ENCODE measurements at regions not wholly inside any gene's neighbourhood (a gene's known extent, or its start where the extent isn't known, plus 50 kb on each side); places are given as distances from the start of the nearest gene placed in this dataset.
"Not testable (repeated sequence)": the region's sequence is repeated elsewhere in the genome, so short reads cannot be mapped to it uniquely, and the experiment has no call there.

GRCh38 chr6:144897441-144897921, 612.3 kb downstream of the UTRN start:
- peak; percentile 47 for DNase-seq

DNA sequence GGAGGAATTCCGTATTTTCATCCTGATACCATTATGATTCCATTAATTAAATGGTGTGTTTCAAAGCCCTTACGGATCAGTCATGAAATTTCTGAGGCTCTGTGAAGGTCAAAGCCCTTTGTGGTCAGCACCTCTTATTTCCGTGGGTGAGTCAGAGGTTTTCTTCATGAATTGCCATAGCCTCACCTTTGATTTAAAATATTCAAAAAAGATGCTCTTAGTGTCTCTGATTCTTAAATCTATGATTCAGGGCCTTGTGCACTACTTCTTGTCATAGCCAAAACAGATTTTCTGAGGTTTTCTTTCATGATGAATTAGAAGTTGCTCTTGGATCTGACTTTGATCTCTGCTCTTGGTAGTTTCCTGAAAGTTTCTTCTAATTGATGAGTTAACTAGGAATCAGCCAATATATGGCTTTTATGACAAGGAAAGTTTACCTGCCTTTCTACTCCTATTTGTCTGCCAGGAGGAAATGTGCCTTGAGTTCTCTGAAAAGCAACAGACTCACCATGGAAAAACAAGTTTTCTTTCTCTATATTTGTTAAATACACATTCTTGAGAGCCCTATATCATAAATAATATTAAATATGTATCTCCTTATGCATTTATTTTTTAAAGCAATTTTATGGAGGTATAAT, 613.0 kb downstream of the UTRN start:
- no peak for DNase-seq

- DNase-seq: no peak
Observed at GRCh38 chr6:144898741-144899140, 613.6 kb downstream of the UTRN start.

DNA sequence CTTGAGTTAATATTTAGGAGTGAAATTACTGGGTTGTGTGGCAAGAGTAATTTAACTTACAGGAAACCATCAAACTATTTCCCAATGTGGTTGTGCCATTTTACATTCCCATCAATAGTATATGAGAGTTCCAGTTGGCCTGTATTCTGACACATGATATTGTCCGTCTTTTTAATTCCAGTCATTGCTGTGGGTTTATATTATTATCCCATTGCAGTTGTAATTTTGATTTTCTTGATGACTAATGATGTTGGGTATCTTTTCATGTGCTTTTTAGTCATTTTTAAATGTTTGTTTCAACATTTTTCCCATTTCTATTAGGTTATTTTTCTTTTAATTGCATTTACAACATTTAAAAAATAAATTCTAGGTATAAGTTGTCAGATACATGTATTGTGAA, 614.0 kb downstream of the UTRN start:
- DNase-seq: no peak

- DNase-seq: no peak
Observed at GRCh38 chr6:144901412-144901811, 616.3 kb downstream of the UTRN start.

GRCh38 chr6:144908004-144908403, 622.9 kb downstream of the UTRN start:
- DNase-seq: no peak

GRCh38 chr6:144909753-144910285, 624.7 kb downstream of the UTRN start:
- DNase-seq: no peak

DNA sequence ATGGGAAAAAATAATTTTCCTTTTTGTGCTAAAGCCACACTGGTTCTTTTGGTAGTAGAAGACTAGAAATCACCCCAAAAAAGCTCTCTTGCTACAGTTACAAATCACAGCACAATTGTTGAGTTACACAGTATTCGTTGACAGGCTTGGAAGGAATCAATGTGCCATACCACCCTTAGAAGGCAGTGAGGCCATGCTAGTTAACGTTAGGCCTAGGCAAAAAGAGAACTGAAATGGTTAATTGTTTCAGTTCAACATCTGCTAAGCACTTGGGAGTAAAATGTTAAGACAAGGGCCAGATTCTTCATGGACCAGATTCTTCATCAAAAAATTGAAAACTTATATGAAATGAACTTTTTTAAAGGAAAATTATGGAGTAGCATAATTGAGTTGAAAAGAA, 626.2 kb downstream of the UTRN start:
- no peak for DNase-seq

DNA sequence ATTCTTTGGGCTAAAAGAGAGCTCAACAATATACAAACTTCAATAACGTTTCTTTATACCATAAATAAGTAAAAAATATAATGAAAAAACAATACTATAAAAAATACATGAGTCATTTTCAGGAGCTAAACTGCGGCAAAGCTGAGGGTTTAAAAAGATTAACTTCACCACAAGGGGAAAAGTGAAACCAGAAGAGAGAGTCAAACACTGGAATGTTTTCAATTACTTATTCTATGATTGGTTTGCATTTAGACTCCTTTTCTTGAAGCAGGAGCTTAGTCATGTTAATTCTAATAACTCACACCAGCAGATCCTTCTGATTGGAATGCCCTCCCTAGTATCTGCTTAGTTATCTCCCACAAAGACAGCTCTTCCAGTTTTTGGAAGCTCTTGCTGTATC, 627.3 kb downstream of the UTRN start:
- peak; percentile 68 for DNase-seq

DNA sequence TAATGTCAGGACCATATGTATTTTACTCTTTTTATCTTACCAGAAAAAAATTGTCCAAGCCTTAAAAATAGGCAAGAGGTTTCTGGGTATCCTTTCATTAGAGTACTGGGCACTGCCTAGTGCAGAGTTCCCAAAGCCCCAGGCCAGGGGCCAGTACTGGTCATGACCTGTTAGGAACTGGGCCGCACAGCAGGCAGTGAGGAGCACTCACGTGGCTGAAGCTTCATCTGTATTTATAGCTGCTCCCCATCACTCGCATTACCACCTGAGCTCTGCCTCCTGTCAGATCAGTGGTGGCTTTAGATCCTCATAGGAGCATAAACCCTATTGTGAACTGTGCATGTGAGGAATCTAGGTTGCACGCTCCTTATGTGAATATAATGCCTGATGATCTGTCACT, 632.9 kb downstream of the UTRN start:
- DNase-seq: no peak

DNA sequence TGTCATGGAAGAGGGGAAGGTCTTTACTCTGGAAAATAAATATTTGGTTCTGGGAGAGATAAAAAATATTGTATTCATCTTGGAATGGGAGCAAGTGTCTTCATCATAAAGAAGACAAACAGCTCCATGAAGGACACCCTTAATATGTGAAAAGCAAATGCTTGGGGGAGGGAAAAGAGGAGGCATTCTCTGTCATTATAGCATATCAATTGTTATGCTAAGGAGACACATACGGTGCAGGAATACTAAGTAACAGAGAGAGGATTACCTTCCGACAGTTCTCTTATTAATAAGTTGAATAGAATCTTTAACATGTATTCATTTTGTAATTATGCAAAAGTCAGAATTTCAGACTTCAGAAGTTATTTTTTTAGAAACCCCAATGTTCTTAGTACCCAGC, 634.4 kb downstream of the UTRN start:
- no peak for DNase-seq

- no peak for DNase-seq
Observed at GRCh38 chr6:144920391-144920961, 635.3 kb downstream of the UTRN start.

DNA sequence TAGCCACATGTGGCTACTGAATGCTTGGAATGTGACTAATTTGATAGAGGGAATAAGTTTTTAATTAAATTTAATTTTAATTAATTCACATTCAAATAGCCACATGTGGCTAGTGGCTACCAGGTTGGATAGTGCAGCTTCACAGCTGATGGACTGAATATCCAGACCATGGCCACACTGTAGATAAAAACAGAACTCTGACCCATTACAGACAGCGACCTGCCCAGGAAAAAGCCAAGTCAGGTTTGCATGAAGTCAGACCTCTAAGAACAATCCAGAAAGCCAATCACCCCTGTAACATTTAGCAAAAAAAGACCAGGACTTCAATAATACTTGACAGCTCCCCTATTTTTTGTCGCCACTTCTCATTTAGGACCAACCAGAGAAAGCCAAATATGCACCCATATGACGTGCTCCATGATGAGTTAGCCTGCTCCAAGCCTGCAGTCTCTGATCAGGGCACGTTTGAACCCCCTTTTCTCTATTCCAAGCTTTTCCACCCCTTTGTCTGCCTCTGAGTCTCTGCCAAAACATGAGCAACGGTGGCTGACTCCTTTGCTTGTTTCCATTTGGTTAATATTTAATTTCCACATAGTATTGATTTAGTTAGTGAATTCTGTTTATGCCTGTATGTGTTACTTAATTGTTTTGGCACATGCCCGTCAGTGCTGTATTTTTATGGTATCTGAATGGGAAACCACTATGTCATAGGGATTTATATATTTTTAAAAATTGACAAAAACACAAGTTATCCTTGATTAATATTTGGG, 636.3 kb downstream of the UTRN start:
- DNase-seq: peak; percentile 52

DNA sequence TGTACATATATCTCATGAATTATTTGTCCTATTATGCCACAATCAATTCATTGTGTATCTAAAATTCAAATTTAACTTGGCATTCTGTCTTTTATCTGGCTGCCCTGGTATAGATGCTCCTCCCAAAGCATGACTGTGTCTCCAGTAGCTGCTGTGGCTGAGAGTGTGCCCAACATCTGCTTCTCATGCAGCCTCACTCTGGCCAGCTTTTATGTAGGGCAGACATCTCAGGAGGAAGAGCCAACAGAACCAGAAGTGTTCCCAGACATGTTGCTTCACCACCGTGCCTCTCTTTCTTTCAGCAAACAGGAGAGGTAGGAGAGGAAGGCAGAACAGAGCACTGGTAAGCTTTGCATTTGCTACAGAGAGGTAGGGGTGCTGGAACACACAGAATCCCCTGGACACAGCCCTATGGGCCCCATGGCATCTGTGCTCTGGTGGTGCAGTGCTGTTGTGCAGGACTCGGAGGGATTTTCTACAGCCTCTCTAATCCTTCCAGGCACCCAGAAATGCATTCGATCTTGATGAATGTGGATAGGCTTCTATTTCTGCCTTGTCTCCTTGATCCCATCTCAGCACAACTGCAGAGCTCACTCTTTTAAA, 637.1 kb downstream of the UTRN start:
- DNase-seq: no peak

DNA sequence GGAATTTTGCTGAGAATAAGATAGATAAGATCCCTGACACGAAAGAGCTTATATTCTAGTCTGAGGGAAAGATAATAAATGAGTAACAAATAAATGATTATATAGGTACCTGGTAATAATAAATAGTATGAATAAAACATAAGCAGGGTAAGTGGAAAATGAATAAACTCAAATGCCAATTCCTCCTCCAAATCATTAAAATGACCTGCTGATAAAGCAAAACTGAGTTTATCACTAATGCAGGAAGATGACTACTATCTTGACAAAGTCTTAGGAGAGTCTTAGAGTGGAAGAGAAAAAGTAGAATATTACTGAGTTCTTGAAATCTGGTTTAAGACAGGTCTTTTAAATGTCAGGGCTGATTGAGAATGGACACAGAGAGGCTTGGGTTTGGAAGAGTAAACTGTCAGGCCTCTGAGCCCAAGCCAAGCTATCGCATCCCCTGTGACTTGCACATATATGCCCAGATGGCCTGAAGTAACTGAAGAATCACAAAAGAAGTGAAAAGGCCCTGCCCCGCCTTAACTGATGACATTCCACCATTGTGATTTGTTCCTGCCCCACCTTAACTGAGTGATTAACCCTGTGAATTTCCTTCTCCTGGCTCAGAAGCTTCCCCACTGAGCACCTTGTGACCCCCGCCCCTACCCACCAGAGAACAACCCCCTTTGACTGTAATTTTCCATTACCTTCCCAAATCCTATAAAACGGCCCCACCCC, 637.8 kb downstream of the UTRN start:
- not testable (repeated sequence) for DNase-seq

- DNase-seq: not testable (repeated sequence)
Observed at GRCh38 chr6:144923491-144923787, 638.3 kb downstream of the UTRN start.

- no peak for DNase-seq
Observed at GRCh38 chr6:144928847-144929246, 643.7 kb downstream of the UTRN start.

DNA sequence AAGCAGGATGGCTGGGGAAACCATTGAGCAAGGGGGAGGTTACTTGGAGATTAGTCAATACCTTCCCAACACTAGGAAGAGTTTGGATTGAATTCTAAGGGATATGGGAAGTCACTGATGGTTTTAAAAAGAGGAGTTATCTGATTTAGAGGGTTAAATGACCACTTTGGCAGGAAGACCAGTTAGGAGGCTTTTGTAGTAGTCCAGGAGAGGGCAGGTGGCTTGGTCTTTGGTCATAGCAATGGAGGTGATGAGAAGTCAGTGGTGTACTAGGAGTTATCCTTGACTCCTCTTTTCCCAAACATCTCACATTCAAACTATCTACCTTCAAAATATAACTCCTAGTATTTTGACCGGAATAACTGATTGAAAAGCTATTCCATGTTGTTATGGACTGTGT, 644.1 kb downstream of the UTRN start:
- DNase-seq: no peak

DNA sequence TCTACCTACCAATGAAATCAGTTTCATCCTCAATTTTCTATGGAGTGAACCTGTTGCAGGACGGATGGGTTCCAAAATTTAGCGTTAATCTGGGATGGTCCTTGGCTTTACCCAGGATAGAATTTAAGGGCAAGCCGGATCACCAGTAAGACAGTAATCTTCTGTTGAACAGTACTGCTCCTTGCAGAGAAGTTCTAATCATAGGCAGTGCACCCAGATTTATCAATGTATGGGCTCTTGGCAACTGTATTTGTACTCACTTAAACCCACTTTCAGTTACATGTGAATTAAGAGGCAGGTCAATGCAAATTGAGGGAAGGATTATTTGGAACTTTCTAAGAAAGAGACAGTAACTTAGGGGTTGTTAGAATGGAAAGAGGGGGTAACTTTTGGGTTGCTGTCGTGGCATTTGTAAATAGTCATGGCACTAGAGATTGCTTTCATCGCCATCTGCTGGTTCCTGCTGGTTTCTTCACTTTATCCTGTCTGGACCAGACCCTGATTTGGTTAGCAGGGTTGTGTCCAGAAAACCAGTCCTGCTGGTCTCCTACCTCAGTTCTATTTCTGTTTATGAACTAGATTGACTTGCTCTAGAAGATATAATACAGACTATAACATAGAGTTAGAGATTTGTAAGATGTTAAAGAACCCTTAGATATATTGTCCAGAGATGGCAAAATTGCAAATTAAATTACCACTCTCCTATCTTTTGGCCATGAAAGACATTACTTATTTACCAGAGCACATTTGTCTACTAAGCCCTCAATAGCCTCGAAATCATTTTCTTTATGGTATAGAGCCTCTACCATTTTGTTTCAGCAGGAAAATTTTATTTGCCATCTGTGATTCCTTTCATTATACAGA, 646.3 kb downstream of the UTRN start:
- DNase-seq: peak; percentile 26

DNA sequence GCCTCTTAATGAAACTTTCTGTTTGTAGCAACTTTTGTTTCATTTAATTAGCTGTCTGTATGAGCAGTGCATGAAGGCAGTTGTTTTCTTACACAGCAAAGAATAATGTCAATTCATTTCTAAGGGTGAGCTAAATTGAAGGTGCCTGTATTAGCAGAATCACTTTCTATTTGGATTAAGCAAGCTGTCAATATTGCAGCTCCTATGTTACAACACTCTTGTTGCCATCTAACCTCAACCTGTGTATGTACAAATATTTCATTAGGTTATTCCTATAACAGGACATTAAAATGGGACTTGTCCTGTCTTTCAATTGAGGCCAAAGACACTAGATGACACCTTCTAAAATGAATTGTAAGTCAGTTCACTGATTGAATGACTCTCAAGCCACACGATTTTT, 647.5 kb downstream of the UTRN start:
- no peak for DNase-seq

- no peak for DNase-seq
Observed at GRCh38 chr6:144935181-144935580, 650.0 kb downstream of the UTRN start.

GRCh38 chr6:144935661-144936060, 650.5 kb downstream of the UTRN start:
- DNase-seq: no peak
